GM12878 (cell line): ENCODE measurements at regions not wholly inside any gene's neighbourhood (a gene's known extent, or its start where the extent isn't known, plus 50 kb on each side); places are given as distances from the start of the nearest gene placed in this dataset.

Experiments
- EP300 ChIP-seq, 2 experiments: fragments of 150-350 bp in 1 of 2; IDR thresholded peaks; 2 replicates each; pipeline ENCODE4 v1.6.1; 2011 to 2012; ENCODE audit warnings: low read depth in 2 of 2, low read length in 2 of 2, borderline replicate concordance in 1 of 2, improper control_type of control experiment in 1 of 2, inconsistent platforms in 1 of 2; ENCODE audit not compliant: control insufficient read depth in 1 of 2
- TF ChIP-seq, protein P1 (sequence below): IDR thresholded peaks from 2 replicates; pipeline ENCODE4 v1.6.1; 2012; ENCODE audit warnings: mild to moderate bottlenecking, low read depth, low read length

DNA sequence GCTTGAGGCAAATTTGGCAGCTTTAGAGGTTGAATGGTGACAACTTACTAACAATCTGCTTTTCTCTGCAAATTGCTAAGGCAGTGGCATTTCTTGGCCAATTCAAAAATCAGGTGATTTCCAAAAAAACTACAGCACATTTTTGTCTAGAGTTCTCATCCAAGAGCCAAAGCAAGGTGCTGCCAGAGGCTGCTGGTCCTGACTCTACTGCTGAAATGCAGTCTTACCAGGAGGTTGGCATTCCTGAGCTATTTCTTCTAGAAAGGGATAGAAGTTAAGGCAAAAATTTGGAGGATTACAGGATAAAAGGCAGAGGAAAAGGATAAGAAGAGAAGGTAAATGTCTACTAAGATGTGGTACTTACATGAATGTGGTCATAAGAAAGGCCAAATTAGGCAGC, 75.6 kb downstream of the COX18 start:
- TF ChIP-seq EP300 (IDR thresholded peaks at IDR 0.05; ENCODE audit: borderline replicate concordance in 1 of 2, control insufficient read depth in 1 of 2, low read depth in 2 of 2, low read length in 2 of 2), result no peak
- TF ChIP-seq, protein P1, sequence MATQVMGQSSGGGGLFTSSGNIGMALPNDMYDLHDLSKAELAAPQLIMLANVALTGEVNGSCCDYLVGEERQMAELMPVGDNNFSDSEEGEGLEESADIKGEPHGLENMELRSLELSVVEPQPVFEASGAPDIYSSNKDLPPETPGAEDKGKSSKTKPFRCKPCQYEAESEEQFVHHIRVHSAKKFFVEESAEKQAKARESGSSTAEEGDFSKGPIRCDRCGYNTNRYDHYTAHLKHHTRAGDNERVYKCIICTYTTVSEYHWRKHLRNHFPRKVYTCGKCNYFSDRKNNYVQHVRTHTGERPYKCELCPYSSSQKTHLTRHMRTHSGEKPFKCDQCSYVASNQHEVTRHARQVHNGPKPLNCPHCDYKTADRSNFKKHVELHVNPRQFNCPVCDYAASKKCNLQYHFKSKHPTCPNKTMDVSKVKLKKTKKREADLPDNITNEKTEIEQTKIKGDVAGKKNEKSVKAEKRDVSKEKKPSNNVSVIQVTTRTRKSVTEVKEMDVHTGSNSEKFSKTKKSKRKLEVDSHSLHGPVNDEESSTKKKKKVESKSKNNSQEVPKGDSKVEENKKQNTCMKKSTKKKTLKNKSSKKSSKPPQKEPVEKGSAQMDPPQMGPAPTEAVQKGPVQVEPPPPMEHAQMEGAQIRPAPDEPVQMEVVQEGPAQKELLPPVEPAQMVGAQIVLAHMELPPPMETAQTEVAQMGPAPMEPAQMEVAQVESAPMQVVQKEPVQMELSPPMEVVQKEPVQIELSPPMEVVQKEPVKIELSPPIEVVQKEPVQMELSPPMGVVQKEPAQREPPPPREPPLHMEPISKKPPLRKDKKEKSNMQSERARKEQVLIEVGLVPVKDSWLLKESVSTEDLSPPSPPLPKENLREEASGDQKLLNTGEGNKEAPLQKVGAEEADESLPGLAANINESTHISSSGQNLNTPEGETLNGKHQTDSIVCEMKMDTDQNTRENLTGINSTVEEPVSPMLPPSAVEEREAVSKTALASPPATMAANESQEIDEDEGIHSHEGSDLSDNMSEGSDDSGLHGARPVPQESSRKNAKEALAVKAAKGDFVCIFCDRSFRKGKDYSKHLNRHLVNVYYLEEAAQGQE, result no peak
